Liver (tissue), 8 donors: ENCODE measurements at regions not wholly inside any gene's neighbourhood (a gene's known extent, or its start where the extent isn't known, plus 50 kb on each side); places are given as distances from the start of the nearest gene placed in this dataset.

ENCODE experiments used
- DNase-seq: peaks from one replicate; pipeline ENCODE4 v3.0.0-alpha.2; 2017; ENCODE audit warnings: low spot score
- H3K27ac ChIP-seq, 2 donors: one replicate each; pipeline ENCODE4 v1.7.0; 2013; ENCODE audit warnings: inconsistent platforms in 2 of 2, low read length in 2 of 2, control low read depth in 1 of 2, low read depth in 1 of 2, mild to moderate bottlenecking in 1 of 2
- H3K27me3 ChIP-seq, 4 donors: one replicate each; pipeline versions ENCODE4 v1.6.1 to v1.7.0; 2013; ENCODE audit warnings: low read length in 3 of 4, inconsistent platforms in 1 of 4, mild to moderate bottlenecking in 1 of 4, moderate library complexity in 1 of 4; ENCODE audit not compliant: control insufficient read depth in 4 of 4, insufficient read depth in 4 of 4
- H3K36me3 ChIP-seq, 4 donors: one replicate each; pipeline versions ENCODE4 v1.6.1 to v1.7.0; 2013; ENCODE audit warnings: low read length in 3 of 4, mild to moderate bottlenecking in 3 of 4, low read depth in 1 of 4, moderate library complexity in 1 of 4; ENCODE audit not compliant: control insufficient read depth in 4 of 4, insufficient read depth in 3 of 4
- H3K4me1 ChIP-seq, 4 donors: one replicate each; pipeline versions ENCODE4 v1.6.1 to v1.7.0; 2013; ENCODE audit warnings: low read length in 3 of 4, mild to moderate bottlenecking in 3 of 4, moderate library complexity in 1 of 4; ENCODE audit not compliant: control insufficient read depth in 4 of 4, insufficient read depth in 4 of 4
- H3K4me3 ChIP-seq, 3 donors: one replicate each; pipeline versions ENCODE4 v1.6.1 to v1.7.0; 2013; ENCODE audit warnings: low read length in 3 of 3, control low read depth in 1 of 3, low read depth in 1 of 3, mild to moderate bottlenecking in 1 of 3
- H3K9ac ChIP-seq, 2 donors: one replicate each; pipeline ENCODE4 v1.7.0; 2013; ENCODE audit warnings: low read length in 2 of 2, mild to moderate bottlenecking in 2 of 2, moderate library complexity in 2 of 2, control low read depth in 1 of 2, low read depth in 1 of 2
- H3K9me3 ChIP-seq, 4 donors: one replicate each; pipeline versions ENCODE4 v1.6.1 to v1.7.0; 2013; ENCODE audit warnings: low read length in 3 of 4; ENCODE audit not compliant: control insufficient read depth in 4 of 4
- FOXA1 ChIP-seq: IDR thresholded peaks from 2 replicates; pipeline ENCODE4 v1.6.1; 2016; ENCODE audit warnings: antibody characterized with exemption
- FOXA2 ChIP-seq: IDR thresholded peaks from 2 replicates; pipeline ENCODE4 v1.6.1; 2016; ENCODE audit warnings: antibody characterized with exemption
- GABPA ChIP-seq, 2 donors: IDR thresholded peaks in 1 of 2; conservative IDR thresholded peaks in 1 of 2; 2 replicates each; pipeline ENCODE4 v1.6.1; 2016; ENCODE audit warnings: antibody characterized with exemption in 2 of 2, mild to moderate bottlenecking in 1 of 2, moderate library complexity in 1 of 2
- HNF4A ChIP-seq, 2 donors: conservative IDR thresholded peaks; 2 replicates each; pipeline ENCODE4 v1.6.1; 2016; ENCODE audit warnings: antibody characterized with exemption in 2 of 2, mild to moderate bottlenecking in 2 of 2
- HNF4G ChIP-seq: IDR thresholded peaks from 2 replicates; pipeline ENCODE4 v1.6.1; 2016; ENCODE audit warnings: antibody characterized with exemption
- JUND ChIP-seq, 2 donors: IDR thresholded peaks; 2 replicates each; pipeline ENCODE4 v1.6.1; 2016; ENCODE audit warnings: antibody characterized with exemption in 2 of 2
- RXRA ChIP-seq, 2 donors: IDR thresholded peaks; 2 replicates each; pipeline ENCODE4 v1.6.1; 2017 to 2018; ENCODE audit warnings: antibody characterized with exemption in 2 of 2, mild to moderate bottlenecking in 1 of 2
- SP1 ChIP-seq: IDR thresholded peaks from 2 replicates; pipeline ENCODE4 v1.6.1; 2018; ENCODE audit warnings: antibody characterized with exemption, mild to moderate bottlenecking
- TAF1 ChIP-seq: conservative IDR thresholded peaks from 2 replicates; pipeline ENCODE4 v1.6.1; 2016; ENCODE audit warnings: antibody characterized with exemption, mild to moderate bottlenecking
- YY1 ChIP-seq: IDR thresholded peaks from 2 replicates; pipeline ENCODE4 v1.6.1; 2016; ENCODE audit warnings: antibody characterized with exemption, mild to moderate bottlenecking
- ZBTB33 ChIP-seq: IDR thresholded peaks from 2 replicates; pipeline ENCODE4 v1.6.1; 2016; ENCODE audit warnings: antibody characterized with exemption
- WGBS: extraction: QIAGEN DNeasy Blood & Tissue Kit; methylation state at CpG from one replicate; pipeline ENCODE4 v1.1.7; 2013; 5-methylcytosine and 5-hydroxymethylcytosine counted together
- TF ChIP-seq, protein P1 (sequence below): fragments of 150-350 bp; IDR thresholded peaks from 2 replicates; pipeline ENCODE4 v1.5.1; 2017; ENCODE audit warnings: improper control_type of control experiment, low read depth, low read length; ENCODE audit not compliant: missing input control
- TF ChIP-seq, protein P2 (sequence below): IDR thresholded peaks from 2 replicates; pipeline ENCODE4 v1.6.1; 2016; ENCODE audit warnings: antibody characterized with exemption, mild to moderate bottlenecking
- TF ChIP-seq, protein P3 (sequence below): IDR thresholded peaks from 2 replicates; pipeline ENCODE4 v1.6.1; 2016; ENCODE audit warnings: antibody characterized with exemption
- TF ChIP-seq, protein P4 (sequence below): IDR thresholded peaks from 2 replicates; pipeline ENCODE4 v1.6.1; 2016; ENCODE audit warnings: antibody characterized with exemption
- donor health status: healthy.
- donor health status: healthy.
- donor health status: healthy.
- donor health status: healthy.
- donor health status: healthy.

GRCh38 chr1:185444676-185445075 is 127.6 kb upstream of the IVNS1ABP start:
- no peaks in the 10 kb centered on the region for H3K9me3 ChIP-seq
- H3K27me3 ChIP-seq, result no peaks in the 10 kb centered on the region
- no peak for DNase-seq
- no peaks in the 10 kb centered on the region for H3K4me1 ChIP-seq
- H3K4me3 ChIP-seq, result no peak overlapping the region
- H3K36me3 ChIP-seq, result no peaks in the 10 kb centered on the region
- H3K27ac ChIP-seq, result no peak overlapping the region
- WGBS, result 92% methylated on average over 8 of the region's 8 CpGs
- no peak overlapping the region for H3K9ac ChIP-seq
- TF ChIP-seq JUND (IDR thresholded peaks at IDR 0.05) (no peak), TAF1 (no peak), YY1 (no peak), FOXA2 (no peak), HNF4A (conservative IDR thresholded peaks at IDR 0.05) (no peak), FOXA1 (no peak), GABPA (IDR thresholded peaks at IDR 0.05 in 1 of 2, conservative IDR thresholded peaks at IDR 0.05 in 1 of 2) (no peak), RXRA (IDR thresholded peaks at IDR 0.05) (no peak), ZBTB33 (no peak)
- TF ChIP-seq, protein P1, sequence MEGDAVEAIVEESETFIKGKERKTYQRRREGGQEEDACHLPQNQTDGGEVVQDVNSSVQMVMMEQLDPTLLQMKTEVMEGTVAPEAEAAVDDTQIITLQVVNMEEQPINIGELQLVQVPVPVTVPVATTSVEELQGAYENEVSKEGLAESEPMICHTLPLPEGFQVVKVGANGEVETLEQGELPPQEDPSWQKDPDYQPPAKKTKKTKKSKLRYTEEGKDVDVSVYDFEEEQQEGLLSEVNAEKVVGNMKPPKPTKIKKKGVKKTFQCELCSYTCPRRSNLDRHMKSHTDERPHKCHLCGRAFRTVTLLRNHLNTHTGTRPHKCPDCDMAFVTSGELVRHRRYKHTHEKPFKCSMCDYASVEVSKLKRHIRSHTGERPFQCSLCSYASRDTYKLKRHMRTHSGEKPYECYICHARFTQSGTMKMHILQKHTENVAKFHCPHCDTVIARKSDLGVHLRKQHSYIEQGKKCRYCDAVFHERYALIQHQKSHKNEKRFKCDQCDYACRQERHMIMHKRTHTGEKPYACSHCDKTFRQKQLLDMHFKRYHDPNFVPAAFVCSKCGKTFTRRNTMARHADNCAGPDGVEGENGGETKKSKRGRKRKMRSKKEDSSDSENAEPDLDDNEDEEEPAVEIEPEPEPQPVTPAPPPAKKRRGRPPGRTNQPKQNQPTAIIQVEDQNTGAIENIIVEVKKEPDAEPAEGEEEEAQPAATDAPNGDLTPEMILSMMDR, result no peak
- TF ChIP-seq, protein P2, sequence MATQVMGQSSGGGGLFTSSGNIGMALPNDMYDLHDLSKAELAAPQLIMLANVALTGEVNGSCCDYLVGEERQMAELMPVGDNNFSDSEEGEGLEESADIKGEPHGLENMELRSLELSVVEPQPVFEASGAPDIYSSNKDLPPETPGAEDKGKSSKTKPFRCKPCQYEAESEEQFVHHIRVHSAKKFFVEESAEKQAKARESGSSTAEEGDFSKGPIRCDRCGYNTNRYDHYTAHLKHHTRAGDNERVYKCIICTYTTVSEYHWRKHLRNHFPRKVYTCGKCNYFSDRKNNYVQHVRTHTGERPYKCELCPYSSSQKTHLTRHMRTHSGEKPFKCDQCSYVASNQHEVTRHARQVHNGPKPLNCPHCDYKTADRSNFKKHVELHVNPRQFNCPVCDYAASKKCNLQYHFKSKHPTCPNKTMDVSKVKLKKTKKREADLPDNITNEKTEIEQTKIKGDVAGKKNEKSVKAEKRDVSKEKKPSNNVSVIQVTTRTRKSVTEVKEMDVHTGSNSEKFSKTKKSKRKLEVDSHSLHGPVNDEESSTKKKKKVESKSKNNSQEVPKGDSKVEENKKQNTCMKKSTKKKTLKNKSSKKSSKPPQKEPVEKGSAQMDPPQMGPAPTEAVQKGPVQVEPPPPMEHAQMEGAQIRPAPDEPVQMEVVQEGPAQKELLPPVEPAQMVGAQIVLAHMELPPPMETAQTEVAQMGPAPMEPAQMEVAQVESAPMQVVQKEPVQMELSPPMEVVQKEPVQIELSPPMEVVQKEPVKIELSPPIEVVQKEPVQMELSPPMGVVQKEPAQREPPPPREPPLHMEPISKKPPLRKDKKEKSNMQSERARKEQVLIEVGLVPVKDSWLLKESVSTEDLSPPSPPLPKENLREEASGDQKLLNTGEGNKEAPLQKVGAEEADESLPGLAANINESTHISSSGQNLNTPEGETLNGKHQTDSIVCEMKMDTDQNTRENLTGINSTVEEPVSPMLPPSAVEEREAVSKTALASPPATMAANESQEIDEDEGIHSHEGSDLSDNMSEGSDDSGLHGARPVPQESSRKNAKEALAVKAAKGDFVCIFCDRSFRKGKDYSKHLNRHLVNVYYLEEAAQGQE, result no peak
- TF ChIP-seq, protein P3, sequence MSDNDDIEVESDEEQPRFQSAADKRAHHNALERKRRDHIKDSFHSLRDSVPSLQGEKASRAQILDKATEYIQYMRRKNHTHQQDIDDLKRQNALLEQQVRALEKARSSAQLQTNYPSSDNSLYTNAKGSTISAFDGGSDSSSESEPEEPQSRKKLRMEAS, result no peak
- TF ChIP-seq, protein P4, sequence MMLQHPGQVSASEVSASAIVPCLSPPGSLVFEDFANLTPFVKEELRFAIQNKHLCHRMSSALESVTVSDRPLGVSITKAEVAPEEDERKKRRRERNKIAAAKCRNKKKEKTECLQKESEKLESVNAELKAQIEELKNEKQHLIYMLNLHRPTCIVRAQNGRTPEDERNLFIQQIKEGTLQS, result no peak

DNA sequence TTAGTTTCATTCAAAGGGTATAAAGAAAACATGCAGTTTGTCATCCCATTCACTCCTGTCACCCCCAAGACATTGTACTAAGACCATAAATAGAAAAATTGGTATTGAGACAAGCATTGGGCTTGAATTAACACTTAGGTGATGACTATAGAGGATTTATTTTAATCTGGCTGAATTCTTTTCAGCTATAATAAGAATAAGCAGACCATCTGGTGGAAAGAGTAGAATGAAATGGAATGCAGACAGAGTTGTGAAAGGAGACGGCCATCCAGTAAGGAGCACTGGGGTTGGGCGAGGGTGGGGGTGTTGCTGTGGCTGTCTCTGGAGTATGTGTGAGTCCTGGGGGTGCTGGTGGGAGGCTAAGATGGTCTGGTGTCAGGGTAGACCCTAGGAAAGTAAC is 125.0 kb upstream of the IVNS1ABP start:
- Histone ChIP-seq H3K4me3 (no peak overlapping the region), H3K36me3 (no peaks in the 10 kb centered on the region), H3K27me3 (no peaks in the 10 kb centered on the region), H3K4me1 (no peaks in the 10 kb centered on the region), H3K27ac (no peak overlapping the region), H3K9ac (no peak overlapping the region), H3K9me3 (no peaks in the 10 kb centered on the region)
- DNase-seq, result no peak
- 96% methylated on average over 2 of the region's 2 CpGs for WGBS
- TF ChIP-seq HNF4G (no peak), JUND (IDR thresholded peaks at IDR 0.05) (no peak), SP1 (no peak), HNF4A (conservative IDR thresholded peaks at IDR 0.05) (no peak), ZBTB33 (no peak), GABPA (IDR thresholded peaks at IDR 0.05 in 1 of 2, conservative IDR thresholded peaks at IDR 0.05 in 1 of 2) (no peak)
- TF ChIP-seq, protein P3, result no peak
- TF ChIP-seq, protein P1, result no peak
- TF ChIP-seq, protein P2, result no peak
